DMS114 treated with DMSO at 0.1 percent for 48 hours (cell line): ENCODE measurements at regions not wholly inside any gene's neighbourhood (a gene's known extent, or its start where the extent isn't known, plus 50 kb on each side); places are given as distances from the start of the nearest gene placed in this dataset.

Experiments
- DNase-seq: peaks from one replicate; lab custom pipeline; 2025; ENCODE audit not compliant: unreplicated experiment; lab: John Stamatoyannopoulos, UW

- DNase-seq, result no peak
These were observed 275.8 kb downstream of the FIGN start for GRCh38 chr2:163459986-163460385.

- no peak for DNase-seq
These were observed 278.7 kb downstream of the FIGN start for GRCh38 chr2:163456953-163457743.

- no peak for DNase-seq
These were observed 280.0 kb downstream of the FIGN start for GRCh38 chr2:163455815-163456214.

- no peak for DNase-seq
These were observed 281.9 kb downstream of the FIGN start for GRCh38 chr2:163453920-163454319.

- DNase-seq, result no peak
These were observed 294.2 kb downstream of the FIGN start for GRCh38 chr2:163441603-163442002.

- DNase-seq, result no peak
These were observed 298.8 kb downstream of the FIGN start for GRCh38 chr2:163436963-163437362.

GRCh38 chr2:163428187-163428586 is 307.6 kb downstream of the FIGN start:
- DNase-seq, result no peak

- no peak for DNase-seq
These were observed 315.2 kb downstream of the FIGN start for GRCh38 chr2:163420604-163421003.

- DNase-seq, result no peak
These were observed 316.6 kb downstream of the FIGN start for GRCh38 chr2:163419000-163419830.

- no peak for DNase-seq
These were observed 318.0 kb downstream of the FIGN start for GRCh38 chr2:163417596-163418337.

- DNase-seq, result no peak
These were observed 321.7 kb downstream of the FIGN start for GRCh38 chr2:163414121-163414520.

GRCh38 chr2:163407296-163407695 is 328.5 kb downstream of the FIGN start:
- DNase-seq, result no peak

GRCh38 chr2:163405298-163405697 is 330.5 kb downstream of the FIGN start:
- no peak for DNase-seq

- DNase-seq, result no peak
These were observed 334.3 kb downstream of the FIGN start for GRCh38 chr2:163401481-163401880.

GRCh38 chr2:163397451-163397850 is 338.4 kb downstream of the FIGN start:
- no peak for DNase-seq

GRCh38 chr2:163395602-163396001 is 340.2 kb downstream of the FIGN start:
- DNase-seq, result no peak

GRCh38 chr2:163389838-163390237 is 346.0 kb downstream of the FIGN start:
- no peak for DNase-seq

- no peak for DNase-seq
These were observed 360.3 kb downstream of the FIGN start for GRCh38 chr2:163375472-163375871.

GRCh38 chr2:163375070-163375469 is 360.7 kb downstream of the FIGN start:
- no peak for DNase-seq

- DNase-seq, result no peak
These were observed 361.5 kb downstream of the FIGN start for GRCh38 chr2:163374282-163374681.

- DNase-seq, result no peak
These were observed 362.3 kb downstream of the FIGN start for GRCh38 chr2:163373496-163373895.
